ENCODE measurements at regions not wholly inside any gene's neighbourhood (a gene's known extent, or its start where the extent isn't known, plus 50 kb on each side); places are given as distances from the start of the nearest gene placed in this dataset.

DNA sequence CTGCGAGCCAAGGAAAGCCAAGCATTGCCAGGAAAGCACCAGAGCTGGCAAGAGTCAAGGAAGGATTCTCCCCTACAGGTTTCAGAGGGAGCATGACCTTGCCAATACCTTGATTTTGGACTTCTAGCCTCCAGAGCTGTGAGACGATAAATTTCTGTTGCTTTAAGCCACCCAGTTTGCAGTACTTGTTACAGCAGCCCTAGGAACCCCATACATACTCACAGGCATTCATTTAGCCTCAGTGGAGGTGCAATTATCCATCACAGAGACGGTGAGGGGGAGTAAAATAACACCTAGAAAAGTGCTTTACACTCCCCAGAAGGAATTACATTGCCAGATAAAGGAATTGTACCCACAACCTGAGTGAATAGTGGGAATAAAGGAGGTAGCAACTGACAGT is 167.4 kb upstream of the NFIA start:
- TF ChIP-seq, protein P1, sequence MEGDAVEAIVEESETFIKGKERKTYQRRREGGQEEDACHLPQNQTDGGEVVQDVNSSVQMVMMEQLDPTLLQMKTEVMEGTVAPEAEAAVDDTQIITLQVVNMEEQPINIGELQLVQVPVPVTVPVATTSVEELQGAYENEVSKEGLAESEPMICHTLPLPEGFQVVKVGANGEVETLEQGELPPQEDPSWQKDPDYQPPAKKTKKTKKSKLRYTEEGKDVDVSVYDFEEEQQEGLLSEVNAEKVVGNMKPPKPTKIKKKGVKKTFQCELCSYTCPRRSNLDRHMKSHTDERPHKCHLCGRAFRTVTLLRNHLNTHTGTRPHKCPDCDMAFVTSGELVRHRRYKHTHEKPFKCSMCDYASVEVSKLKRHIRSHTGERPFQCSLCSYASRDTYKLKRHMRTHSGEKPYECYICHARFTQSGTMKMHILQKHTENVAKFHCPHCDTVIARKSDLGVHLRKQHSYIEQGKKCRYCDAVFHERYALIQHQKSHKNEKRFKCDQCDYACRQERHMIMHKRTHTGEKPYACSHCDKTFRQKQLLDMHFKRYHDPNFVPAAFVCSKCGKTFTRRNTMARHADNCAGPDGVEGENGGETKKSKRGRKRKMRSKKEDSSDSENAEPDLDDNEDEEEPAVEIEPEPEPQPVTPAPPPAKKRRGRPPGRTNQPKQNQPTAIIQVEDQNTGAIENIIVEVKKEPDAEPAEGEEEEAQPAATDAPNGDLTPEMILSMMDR (IDR thresholded peaks at IDR 0.05): no peak
- TF ChIP-seq POLR2A (IDR thresholded peaks at IDR 0.05): no peak
- no peak for TF ChIP-seq EP300 (IDR thresholded peaks at IDR 0.05)

All from tibial nerve (tissue), 4 donors.